Epithelial cell of proximal tubule (primary cell): ENCODE measurements at regions not wholly inside any gene's neighbourhood (a gene's known extent, or its start where the extent isn't known, plus 50 kb on each side); places are given as distances from the start of the nearest gene placed in this dataset.

ENCODE experiments used
- DNase-seq: peaks from one replicate; pipeline ENCODE4 v3.0.0-alpha.2; 2011; ENCODE audit warnings: low read depth
- H3K4me3 ChIP-seq: 2 replicates; pipeline ENCODE4 v1.5.1; 2011; ENCODE audit warnings: low read depth, mild to moderate bottlenecking, low read length
- TF ChIP-seq, protein P1 (sequence below): conservative IDR thresholded peaks from 2 replicates; pipeline ENCODE4 v1.5.1; 2012; ENCODE audit warnings: low read depth, mild to moderate bottlenecking, low read length

DNA sequence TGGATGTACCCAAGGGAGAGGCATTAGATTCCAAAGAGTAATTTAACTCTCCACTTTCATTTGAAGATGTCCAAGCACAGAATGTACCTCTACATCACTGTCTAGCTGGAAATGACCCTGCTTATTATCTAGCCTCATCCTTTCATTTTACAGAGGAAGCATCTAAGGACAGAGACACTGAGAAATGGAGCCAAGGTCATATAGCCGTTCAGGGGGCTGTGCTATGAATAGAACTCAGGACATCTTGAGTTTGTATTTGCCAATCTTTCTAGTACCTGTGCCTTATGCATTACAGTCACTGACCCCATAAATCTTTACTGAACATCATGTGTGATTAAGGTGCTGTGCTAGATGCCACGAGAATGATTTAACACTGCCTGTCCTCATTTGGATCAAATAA is 138.2 kb upstream of the SPTLC3 start:
- TF ChIP-seq, protein P1, sequence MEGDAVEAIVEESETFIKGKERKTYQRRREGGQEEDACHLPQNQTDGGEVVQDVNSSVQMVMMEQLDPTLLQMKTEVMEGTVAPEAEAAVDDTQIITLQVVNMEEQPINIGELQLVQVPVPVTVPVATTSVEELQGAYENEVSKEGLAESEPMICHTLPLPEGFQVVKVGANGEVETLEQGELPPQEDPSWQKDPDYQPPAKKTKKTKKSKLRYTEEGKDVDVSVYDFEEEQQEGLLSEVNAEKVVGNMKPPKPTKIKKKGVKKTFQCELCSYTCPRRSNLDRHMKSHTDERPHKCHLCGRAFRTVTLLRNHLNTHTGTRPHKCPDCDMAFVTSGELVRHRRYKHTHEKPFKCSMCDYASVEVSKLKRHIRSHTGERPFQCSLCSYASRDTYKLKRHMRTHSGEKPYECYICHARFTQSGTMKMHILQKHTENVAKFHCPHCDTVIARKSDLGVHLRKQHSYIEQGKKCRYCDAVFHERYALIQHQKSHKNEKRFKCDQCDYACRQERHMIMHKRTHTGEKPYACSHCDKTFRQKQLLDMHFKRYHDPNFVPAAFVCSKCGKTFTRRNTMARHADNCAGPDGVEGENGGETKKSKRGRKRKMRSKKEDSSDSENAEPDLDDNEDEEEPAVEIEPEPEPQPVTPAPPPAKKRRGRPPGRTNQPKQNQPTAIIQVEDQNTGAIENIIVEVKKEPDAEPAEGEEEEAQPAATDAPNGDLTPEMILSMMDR: no peak
- DNase-seq: no peak
- H3K4me3 ChIP-seq: no peak overlapping the region

DNA sequence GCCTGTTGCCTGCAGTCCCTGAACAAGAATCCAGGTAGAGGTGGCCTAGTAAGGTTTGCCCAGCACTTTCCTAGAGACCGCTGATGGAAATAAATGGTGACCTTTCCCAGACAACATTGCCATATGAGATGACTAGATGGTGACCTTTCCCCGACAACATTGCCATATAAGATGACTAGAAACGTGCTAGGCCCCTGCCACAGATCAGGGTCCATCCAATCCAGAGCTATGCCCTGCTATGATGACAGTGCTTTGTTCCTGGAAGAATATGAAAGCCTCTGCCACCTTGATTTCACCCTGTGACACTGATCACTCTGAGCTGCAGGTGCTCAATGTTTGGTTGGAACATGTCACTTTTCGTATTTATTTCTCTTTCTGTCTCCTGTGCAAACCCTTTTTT is 133.8 kb upstream of the SPTLC3 start:
- no peak overlapping the region for H3K4me3 ChIP-seq
- DNase-seq: no peak
- TF ChIP-seq, protein P1: no peak

DNA sequence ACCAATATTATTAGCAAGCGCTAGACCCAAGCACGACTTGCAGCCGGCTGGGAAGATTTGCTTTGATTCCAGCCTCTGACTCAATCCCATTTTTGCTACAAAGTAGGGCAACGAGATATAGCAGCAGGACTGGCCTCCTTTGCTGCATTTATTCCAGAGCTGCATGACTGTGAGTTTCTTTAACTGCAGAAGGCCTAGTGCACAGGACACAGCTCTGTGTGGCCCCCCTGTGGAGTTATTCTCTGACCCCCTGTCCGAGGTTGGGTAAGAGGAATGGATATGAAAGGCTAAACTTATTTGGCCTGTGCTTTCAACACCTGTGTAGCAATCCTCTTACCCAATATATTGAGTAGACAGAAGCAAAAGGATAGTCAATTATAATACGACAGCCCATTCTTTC is 133.3 kb upstream of the SPTLC3 start:
- H3K4me3 ChIP-seq: no peak overlapping the region
- DNase-seq: no peak
- TF ChIP-seq, protein P1: no peak

DNA sequence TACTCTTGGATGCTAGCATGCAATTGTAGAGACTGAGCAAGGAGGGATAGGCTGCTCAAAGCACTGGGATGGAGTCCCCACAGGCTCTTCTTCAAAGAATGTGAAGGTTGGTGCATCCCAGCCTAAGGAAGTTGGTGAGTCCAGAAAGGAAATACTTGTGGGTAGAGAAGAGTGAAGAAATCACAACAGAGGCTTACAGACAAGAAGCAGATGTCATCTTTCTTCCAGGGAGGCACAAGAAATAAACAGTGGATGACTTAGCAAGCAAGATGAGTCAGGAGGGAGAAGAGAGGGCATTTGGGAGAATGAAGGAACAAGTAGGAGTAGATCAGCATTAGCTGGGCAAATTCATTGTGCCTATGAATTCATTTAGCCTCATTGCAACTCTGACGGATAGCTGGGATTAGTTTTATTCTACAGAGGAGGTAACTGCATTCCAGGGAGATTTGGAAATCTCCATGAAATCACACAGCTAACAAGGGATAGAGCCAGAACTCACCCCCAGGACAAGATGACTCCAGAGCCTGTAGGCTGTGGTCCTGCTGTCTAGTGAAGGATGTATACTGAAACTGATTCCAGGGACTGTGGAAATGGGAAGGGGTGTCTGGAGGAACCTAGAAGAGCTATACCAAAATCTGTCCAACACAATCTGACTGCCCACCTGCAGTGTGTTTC is 125.8 kb upstream of the SPTLC3 start:
- H3K4me3 ChIP-seq: no peak overlapping the region
- TF ChIP-seq, protein P1: no peak
- DNase-seq: no peak

DNA sequence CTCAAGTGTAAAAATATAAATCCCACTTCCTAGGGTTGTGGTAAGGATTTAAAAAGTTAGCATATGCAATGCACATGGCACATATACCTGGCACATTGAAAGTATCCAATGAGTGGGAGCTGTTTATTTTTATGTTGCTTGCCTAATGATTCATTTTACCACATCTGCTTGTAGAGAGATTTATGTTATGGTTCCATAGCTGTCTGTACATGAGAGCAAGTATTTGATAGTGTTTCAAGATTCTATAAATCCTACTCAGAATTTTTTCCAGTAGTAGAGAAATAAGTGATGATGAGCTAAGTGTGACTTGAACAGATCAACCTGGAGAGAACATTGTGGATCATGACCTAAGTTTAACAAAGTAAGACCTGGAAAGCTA is 125.3 kb upstream of the SPTLC3 start:
- no peak for DNase-seq
- no peak overlapping the region for H3K4me3 ChIP-seq
- TF ChIP-seq, protein P1: no peak

DNA sequence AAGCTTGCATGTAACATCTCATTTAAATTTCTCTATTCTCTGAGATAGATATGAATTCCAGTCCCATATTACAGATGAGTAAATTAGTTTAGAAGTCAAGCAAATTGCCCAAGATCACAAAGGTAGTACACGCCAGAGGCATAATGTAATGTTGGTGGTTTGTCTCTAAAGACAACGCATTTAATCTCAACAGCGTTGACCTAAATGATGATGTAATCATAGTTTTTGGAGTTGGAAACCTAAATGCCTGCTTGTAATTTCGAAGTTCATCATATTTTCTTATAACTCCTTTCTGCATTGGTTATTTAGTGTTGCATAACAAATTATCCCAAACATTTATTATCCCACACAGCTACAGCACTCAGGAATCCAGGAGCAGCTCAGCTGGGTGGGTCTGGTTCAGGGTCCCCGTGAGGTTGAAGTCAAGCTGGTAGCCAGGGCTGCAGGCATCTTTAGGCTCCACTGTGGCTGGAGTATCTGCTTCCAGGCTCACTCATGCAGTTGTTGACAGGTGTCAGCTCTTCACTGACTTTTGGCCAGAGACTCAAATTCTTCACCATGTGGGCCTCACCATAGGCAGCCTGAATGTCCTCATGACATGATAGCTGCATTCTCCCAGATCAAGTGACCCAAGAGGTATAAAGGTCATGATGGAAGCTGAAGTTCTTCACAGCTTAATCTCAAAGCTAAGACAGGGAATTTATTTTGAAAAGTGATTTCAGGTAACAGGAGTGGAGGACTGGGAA is 122.0 kb upstream of the SPTLC3 start:
- no peak overlapping the region for H3K4me3 ChIP-seq
- TF ChIP-seq, protein P1: no peak
- DNase-seq: no peak

DNA sequence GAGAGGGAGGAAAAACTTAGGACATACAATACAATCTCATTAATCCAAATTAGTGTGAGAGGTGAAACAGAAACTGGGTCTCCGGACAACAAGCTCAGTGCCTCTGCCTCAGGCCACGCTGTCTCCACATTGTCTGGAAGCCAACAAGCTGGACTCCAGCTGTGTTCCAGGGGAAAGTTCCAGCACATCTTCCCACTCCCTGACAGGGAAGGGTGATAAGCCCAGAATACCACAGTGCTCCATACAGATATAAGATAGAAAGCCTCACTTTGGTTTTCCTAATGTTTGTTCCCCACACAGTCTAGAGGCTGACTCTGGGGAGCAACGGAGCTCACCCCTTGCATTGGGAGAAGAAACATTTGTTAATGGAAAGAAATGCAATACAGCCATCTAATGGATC is 117.1 kb upstream of the SPTLC3 start:
- TF ChIP-seq, protein P1: no peak
- no peak for DNase-seq
- no peak overlapping the region for H3K4me3 ChIP-seq
